Fibroblast of lung (primary cell): ENCODE measurements at regions not wholly inside any gene's neighbourhood (a gene's known extent, or its start where the extent isn't known, plus 50 kb on each side); places are given as distances from the start of the nearest gene placed in this dataset.

Experiments used
- DNase-seq, 2 donors: peaks; one replicate each; pipeline versions ENCODE4 v3.0.0 to v3.0.0-alpha.2; 2010; ENCODE audit warnings: low read depth in 2 of 2
- H2AFZ ChIP-seq: 2 replicates; pipeline ENCODE4 v1.5.1; 2012; ENCODE audit warnings: low read length, control low read depth, inconsistent platforms
- H3K27ac ChIP-seq: 2 replicates; pipeline ENCODE4 v1.5.1; 2011; ENCODE audit warnings: low read length, control low read depth; ENCODE audit not compliant: insufficient read depth
- H3K27me3 ChIP-seq: 2 replicates; pipeline ENCODE4 v1.5.1; 2011; ENCODE audit warnings: mild to moderate bottlenecking, low read length; ENCODE audit not compliant: control insufficient read depth, insufficient read depth
- H3K36me3 ChIP-seq: 2 replicates; pipeline ENCODE4 v1.5.1; 2011; ENCODE audit warnings: low read length; ENCODE audit not compliant: control insufficient read depth, insufficient read depth
- H3K4me1 ChIP-seq: 2 replicates; pipeline ENCODE4 v1.5.1; 2011; ENCODE audit warnings: low read length; ENCODE audit not compliant: control insufficient read depth, insufficient read depth; ENCODE audit errors: extremely low read depth
- H3K4me2 ChIP-seq: 2 replicates; pipeline ENCODE4 v1.5.1; 2011; ENCODE audit warnings: low read length, control low read depth; ENCODE audit not compliant: insufficient read depth; ENCODE audit errors: extremely low read depth
- H3K4me3 ChIP-seq, 4 experiments: fragments of 200-600 bp in 1 of 4; sonication (generic) in 1 of 4; replicated peaks in 1 of 4; 2 replicates each; pipeline ENCODE4 v1.5.1; 2011 to 2016; ENCODE audit warnings: low read length in 4 of 4, low read depth in 3 of 4, mild to moderate bottlenecking in 3 of 4, control low read depth in 2 of 4, inconsistent platforms in 1 of 4, mixed read lengths in 1 of 4; ENCODE audit not compliant: insufficient read depth in 1 of 4; ENCODE audit errors: control extremely low read depth in 1 of 4
- H3K79me2 ChIP-seq: 2 replicates; pipeline ENCODE4 v1.5.1; 2012; ENCODE audit warnings: mild to moderate bottlenecking, low read length, inconsistent platforms; ENCODE audit not compliant: control insufficient read depth, insufficient read depth
- H3K9ac ChIP-seq: 2 replicates; pipeline ENCODE4 v1.5.1; 2011; ENCODE audit warnings: mild to moderate bottlenecking, low read length, control low read depth; ENCODE audit not compliant: insufficient read depth
- H3K9me3 ChIP-seq: 2 replicates; pipeline ENCODE4 v1.5.1; 2012; ENCODE audit warnings: low read depth, low read length; ENCODE audit not compliant: control insufficient read depth, insufficient read depth
- H4K20me1 ChIP-seq: 2 replicates; pipeline ENCODE4 v1.5.1; 2011; ENCODE audit warnings: low read length; ENCODE audit not compliant: control insufficient read depth, insufficient read depth; ENCODE audit errors: extremely low read depth
- EZH2 ChIP-seq: IDR thresholded peaks from 2 replicates; pipeline ENCODE4 v1.5.1; 2012; ENCODE audit warnings: low read length, control low read depth, mild to moderate bottlenecking; ENCODE audit errors: missing control alignments
- TF ChIP-seq, protein P1 (sequence below), 2 donors: IDR thresholded peaks in 1 of 2; conservative IDR thresholded peaks in 1 of 2; 1 replicate in 1 of 2; 2 replicates in 1 of 2; pipeline ENCODE4 v1.5.1; 2011 to 2012; ENCODE audit warnings: low read length in 2 of 2, control low read depth in 1 of 2, inconsistent platforms in 1 of 2, low read depth in 1 of 2, mild to moderate bottlenecking in 1 of 2

DNA sequence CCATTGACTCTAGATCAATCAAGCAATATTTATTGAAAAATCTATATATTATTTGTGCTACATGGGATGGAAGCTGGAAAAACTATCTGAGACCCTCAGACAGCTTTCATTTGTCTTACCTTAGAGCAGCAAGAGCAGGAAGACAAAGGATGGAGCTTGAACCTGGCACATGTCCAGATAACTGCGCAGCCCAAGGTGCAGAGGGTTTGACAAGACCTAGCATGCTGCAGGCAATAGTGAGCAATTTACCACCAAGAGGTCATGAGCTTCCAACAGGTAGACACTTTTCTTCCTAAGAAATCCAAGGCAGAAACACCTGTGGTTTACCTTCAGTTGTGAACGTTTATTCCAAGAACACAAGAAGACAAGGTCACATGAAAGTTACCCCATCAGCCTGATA, 214.7 kb upstream of the NECTIN3 start:
- DNase-seq: no peak
- no peaks in the 10 kb centered on the region for H3K9me3 ChIP-seq
- no peaks in the 10 kb centered on the region for H3K27me3 ChIP-seq
- no peaks in the 10 kb centered on the region for H3K36me3 ChIP-seq
- H3K4me2 ChIP-seq: no peak overlapping the region
- no peak overlapping the region for H3K27ac ChIP-seq
- H3K79me2 ChIP-seq: no peaks in the 10 kb centered on the region
- H2AFZ ChIP-seq: no peak overlapping the region
- H3K4me1 ChIP-seq: no peaks in the 10 kb centered on the region
- no peak overlapping the region for H3K9ac ChIP-seq
- no peaks in the 10 kb centered on the region for H4K20me1 ChIP-seq
- TF ChIP-seq, protein P1, sequence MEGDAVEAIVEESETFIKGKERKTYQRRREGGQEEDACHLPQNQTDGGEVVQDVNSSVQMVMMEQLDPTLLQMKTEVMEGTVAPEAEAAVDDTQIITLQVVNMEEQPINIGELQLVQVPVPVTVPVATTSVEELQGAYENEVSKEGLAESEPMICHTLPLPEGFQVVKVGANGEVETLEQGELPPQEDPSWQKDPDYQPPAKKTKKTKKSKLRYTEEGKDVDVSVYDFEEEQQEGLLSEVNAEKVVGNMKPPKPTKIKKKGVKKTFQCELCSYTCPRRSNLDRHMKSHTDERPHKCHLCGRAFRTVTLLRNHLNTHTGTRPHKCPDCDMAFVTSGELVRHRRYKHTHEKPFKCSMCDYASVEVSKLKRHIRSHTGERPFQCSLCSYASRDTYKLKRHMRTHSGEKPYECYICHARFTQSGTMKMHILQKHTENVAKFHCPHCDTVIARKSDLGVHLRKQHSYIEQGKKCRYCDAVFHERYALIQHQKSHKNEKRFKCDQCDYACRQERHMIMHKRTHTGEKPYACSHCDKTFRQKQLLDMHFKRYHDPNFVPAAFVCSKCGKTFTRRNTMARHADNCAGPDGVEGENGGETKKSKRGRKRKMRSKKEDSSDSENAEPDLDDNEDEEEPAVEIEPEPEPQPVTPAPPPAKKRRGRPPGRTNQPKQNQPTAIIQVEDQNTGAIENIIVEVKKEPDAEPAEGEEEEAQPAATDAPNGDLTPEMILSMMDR (conservative IDR thresholded peaks at IDR 0.05 in 1 of 2, IDR thresholded peaks at IDR 0.05 in 1 of 2; ENCODE audit: low read depth in 1 of 2, low read length in 2 of 2): no peak
- no peak for TF ChIP-seq EZH2
- no peak overlapping the region for H3K4me3 ChIP-seq

DNA sequence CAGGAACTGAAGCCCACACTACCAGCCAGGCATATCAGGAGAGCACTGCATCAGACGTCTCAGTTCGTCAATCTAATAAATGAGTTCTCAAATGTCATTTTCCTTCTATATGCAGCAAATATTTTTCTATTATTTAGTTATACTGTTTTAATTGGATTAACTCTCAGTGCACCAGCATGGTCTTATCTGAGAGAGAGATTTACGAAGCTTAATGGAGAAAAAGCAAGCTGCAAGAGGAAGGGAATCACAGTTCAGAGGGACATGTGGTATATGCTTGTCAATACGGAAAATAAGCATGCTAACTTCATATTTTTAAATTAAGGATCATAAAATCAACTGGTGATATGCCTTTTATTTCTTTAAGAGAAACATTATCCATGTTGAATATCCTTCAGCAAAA, 213.1 kb upstream of the NECTIN3 start:
- H3K27ac ChIP-seq: no peak overlapping the region
- H3K36me3 ChIP-seq: no peaks in the 10 kb centered on the region
- H4K20me1 ChIP-seq: no peaks in the 10 kb centered on the region
- no peaks in the 10 kb centered on the region for H3K9me3 ChIP-seq
- H3K4me1 ChIP-seq: no peaks in the 10 kb centered on the region
- H3K4me2 ChIP-seq: no peak overlapping the region
- no peak overlapping the region for H3K4me3 ChIP-seq
- no peaks in the 10 kb centered on the region for H3K27me3 ChIP-seq
- no peak for TF ChIP-seq EZH2
- TF ChIP-seq, protein P1 (conservative IDR thresholded peaks at IDR 0.05 in 1 of 2, IDR thresholded peaks at IDR 0.05 in 1 of 2; ENCODE audit: low read depth in 1 of 2, low read length in 2 of 2): no peak
- no peak overlapping the region for H2AFZ ChIP-seq
- DNase-seq: no peak
- no peak overlapping the region for H3K9ac ChIP-seq
- H3K79me2 ChIP-seq: no peaks in the 10 kb centered on the region

DNA sequence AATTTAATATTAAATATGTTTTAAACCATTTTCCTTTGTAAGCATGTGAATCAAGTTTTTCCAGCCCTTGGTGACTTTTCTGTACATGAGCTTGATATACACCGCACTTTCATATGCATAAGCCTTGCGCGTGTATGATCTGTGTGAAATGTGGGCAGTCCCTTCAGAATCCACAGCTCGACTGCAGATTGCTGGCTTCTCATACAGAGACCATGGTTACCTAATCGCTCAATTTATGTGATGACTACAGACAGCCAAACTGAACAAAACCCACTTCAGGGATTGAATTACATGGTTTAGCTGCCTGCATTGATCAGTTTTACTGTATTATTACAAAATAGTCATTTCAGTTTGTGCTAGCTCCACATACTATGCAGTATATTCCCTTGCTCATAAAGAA, 212.3 kb upstream of the NECTIN3 start:
- Histone ChIP-seq H3K4me1 (no peaks in the 10 kb centered on the region), H3K79me2 (no peaks in the 10 kb centered on the region), H3K4me3 (no peak overlapping the region), H3K9ac (no peak overlapping the region), H3K27me3 (no peaks in the 10 kb centered on the region), H3K4me2 (no peak overlapping the region), H4K20me1 (no peaks in the 10 kb centered on the region), H3K9me3 (no peaks in the 10 kb centered on the region), H2AFZ (no peak overlapping the region), H3K27ac (no peak overlapping the region), H3K36me3 (no peaks in the 10 kb centered on the region)
- TF ChIP-seq EZH2: no peak
- TF ChIP-seq, protein P1 (conservative IDR thresholded peaks at IDR 0.05 in 1 of 2, IDR thresholded peaks at IDR 0.05 in 1 of 2; ENCODE audit: low read depth in 1 of 2, low read length in 2 of 2): no peak
- DNase-seq: no peak
